GM23248 (cell line): ENCODE measurements at regions not wholly inside any gene's neighbourhood (a gene's known extent, or its start where the extent isn't known, plus 50 kb on each side); places are given as distances from the start of the nearest gene placed in this dataset.

Source experiments
- EZH2 ChIP-seq: fragments of 200-600 bp; sonication (generic); IDR thresholded peaks from 2 replicates; pipeline ENCODE4 v1.6.1; 2018; ENCODE audit warnings: antibody characterized with exemption, mild to moderate bottlenecking; ENCODE audit not compliant: insufficient read depth, poor library complexity, severe bottlenecking
- EZH2phosphoT487 ChIP-seq: fragments of 200-600 bp; sonication (generic); IDR thresholded peaks from 2 replicates; pipeline ENCODE4 v1.6.1; 2018; ENCODE audit warnings: antibody characterized with exemption, moderate library complexity, mild to moderate bottlenecking, low read depth; ENCODE audit not compliant: insufficient read depth

DNA sequence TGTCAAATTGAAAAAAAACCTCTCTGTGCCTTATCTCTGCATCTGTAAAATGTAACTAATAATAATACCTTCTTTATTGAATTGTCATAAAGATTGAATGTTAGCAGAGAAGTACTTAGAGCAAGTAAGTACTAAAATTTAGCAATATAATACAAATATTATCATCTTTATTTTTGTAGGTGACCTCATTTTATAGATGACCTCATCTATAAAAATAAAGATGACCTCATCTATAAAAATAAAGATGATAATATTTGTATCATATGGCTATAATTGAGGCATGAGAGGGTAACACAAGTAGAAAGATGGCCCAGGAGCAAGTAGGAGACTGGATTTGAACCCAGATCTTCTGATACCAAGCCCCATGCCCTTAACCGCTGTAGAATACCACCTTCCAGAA lies 193.2 kb upstream of the FOXD3 start:
- no peak for TF ChIP-seq EZH2phosphoT487
- TF ChIP-seq EZH2, result no peak
